Transverse colon (tissue), 4 donors: ENCODE measurements at regions not wholly inside any gene's neighbourhood (a gene's known extent, or its start where the extent isn't known, plus 50 kb on each side); places are given as distances from the start of the nearest gene placed in this dataset.

Source experiments
- POLR2AphosphoS5 ChIP-seq, 3 donors: sonication (generic); formaldehyde crosslinking; IDR thresholded peaks; one replicate each; pipeline ENCODE4 v1.6.1; 2016; ENCODE audit warnings: antibody characterized with exemption in 3 of 3
- TF ChIP-seq, protein P1 (sequence below), 5 experiments: fragments of 200-600 bp in 3 of 5; fragments of 450-650 bp in 2 of 5; sonication (generic) in 3 of 5; IDR thresholded peaks; 1 replicate in 2 of 5; 2 replicates in 3 of 5; pipeline ENCODE4 v1.5.1; 2016 to 2017; ENCODE audit warnings: antibody characterized with exemption in 5 of 5, inconsistent platforms in 3 of 5, mild to moderate bottlenecking in 2 of 5, moderate library complexity in 1 of 5

DNA sequence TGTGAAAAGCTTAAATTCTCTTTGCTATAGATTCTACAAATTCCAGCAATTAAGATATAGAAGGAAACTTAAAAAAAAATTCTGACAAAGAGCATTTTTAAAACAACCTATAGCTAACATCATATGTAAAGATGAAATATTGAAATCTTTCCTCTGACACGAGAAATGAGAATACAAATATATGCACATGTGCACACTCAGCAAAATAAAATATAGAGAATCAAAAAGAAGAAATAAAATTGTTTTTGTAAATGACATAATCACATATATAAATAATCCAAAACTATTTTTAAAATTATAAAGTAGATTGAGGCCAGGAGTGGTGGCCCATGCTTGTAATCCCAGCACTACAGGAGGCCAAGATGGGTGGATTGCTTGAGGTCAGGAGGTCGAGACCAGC, 265.1 kb downstream of the IRX2 start:
- TF ChIP-seq, protein P1, sequence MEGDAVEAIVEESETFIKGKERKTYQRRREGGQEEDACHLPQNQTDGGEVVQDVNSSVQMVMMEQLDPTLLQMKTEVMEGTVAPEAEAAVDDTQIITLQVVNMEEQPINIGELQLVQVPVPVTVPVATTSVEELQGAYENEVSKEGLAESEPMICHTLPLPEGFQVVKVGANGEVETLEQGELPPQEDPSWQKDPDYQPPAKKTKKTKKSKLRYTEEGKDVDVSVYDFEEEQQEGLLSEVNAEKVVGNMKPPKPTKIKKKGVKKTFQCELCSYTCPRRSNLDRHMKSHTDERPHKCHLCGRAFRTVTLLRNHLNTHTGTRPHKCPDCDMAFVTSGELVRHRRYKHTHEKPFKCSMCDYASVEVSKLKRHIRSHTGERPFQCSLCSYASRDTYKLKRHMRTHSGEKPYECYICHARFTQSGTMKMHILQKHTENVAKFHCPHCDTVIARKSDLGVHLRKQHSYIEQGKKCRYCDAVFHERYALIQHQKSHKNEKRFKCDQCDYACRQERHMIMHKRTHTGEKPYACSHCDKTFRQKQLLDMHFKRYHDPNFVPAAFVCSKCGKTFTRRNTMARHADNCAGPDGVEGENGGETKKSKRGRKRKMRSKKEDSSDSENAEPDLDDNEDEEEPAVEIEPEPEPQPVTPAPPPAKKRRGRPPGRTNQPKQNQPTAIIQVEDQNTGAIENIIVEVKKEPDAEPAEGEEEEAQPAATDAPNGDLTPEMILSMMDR (IDR thresholded peaks at IDR 0.05), result no peak
- no peak for TF ChIP-seq POLR2AphosphoS5 (IDR thresholded peaks at IDR 0.05)
